ENCODE measurements at regions not wholly inside any gene's neighbourhood (a gene's known extent, or its start where the extent isn't known, plus 50 kb on each side); places are given as distances from the start of the nearest gene placed in this dataset.
"Not testable (repeated sequence)": the region's sequence is repeated elsewhere in the genome, so short reads cannot be mapped to it uniquely, and the experiment has no call there.

DNA sequence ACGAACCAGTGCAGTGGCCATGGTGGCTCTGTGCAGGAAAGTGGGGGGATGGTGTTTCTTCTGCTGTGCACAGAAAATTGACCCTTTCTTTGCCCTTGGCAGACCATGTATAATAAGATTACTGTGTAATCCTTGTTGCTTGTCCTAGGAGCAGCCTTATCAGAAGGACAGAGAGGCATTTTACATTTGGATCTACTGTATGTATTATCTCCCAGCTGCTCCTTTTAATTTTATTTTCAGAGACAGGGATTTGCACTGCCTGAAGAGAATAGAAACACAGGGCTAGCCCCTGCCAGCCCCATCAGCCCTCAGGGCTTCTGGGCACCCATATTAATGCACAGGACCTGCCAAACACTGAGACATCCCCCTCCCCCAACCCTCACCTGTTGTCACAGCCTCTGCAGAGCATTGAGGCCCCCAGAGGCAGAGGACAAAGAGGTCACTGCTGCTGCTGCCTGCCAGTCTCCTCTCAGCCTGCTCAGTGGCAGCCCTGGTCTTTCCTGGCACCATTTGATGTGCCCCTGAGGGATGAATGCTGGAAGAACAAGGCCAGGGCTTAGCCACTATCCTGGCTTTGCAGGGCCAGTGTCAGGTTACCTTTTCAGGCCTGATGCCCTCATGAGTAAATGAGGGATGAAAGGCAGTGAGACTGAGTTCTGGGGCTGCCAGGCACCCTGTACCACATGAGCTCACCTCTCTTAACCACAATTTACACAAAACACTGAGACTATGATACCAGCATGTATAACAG, 533.4 kb downstream of the NTRK3 start:
- peak; percentile 87 for DNase-seq

DNA sequence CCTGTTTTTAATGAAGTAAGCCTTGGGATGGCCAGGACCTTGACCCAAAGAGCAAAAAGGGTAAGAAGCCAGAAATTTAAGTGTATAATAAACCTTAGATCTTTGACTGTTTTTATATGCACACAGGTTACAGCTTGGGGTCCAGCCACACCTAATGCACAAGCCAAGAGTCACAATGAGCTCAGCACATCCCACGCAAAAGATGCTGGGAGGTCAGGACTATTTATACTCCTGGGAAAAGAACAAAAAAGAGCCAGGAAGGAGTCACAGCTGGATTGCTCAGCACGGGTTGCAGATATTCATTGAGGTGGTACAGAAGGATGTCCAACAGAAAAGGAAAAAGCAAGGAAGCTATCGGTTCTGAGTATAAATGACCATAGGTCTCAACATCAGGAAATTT, 536.3 kb downstream of the NTRK3 start:
- DNase-seq: no peak

DNA sequence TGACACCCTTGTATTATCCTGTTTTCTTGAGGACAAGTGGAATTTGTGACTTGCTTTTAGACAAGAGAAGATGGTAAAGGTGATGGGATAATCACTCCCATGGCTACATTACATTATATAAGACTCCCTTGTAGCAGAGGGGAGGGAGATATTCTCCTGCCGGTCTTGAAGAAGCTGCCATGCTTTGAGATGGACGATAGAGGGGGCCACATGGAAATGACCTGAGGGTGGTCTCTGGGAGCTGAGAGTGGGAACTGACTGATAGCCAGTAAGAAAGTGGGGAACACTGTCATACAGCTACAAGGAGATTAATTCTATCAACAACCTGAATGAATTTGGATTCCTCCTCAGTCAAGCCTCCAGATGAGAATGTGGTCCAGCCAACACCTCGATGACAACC, 540.1 kb downstream of the NTRK3 start:
- DNase-seq: no peak

DNA sequence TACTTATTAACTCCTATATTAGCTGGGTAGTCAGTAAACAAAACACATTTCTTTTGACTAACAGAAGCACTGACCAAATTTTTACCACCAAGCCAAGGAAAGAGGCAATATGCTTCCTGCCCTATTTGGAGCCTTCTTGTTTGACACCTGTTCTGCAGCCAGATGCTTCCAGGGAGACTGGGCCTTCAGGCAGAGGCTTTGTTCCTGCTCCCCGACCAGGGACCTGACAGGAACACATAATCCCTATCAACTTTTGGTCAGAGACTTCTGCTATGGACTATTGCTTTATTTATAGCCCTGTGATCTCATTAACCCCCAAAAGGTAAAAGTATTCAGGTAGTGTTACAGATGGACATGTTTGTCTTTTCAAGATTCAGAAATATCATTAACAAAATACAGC, 541.3 kb downstream of the NTRK3 start:
- no peak for DNase-seq

DNA sequence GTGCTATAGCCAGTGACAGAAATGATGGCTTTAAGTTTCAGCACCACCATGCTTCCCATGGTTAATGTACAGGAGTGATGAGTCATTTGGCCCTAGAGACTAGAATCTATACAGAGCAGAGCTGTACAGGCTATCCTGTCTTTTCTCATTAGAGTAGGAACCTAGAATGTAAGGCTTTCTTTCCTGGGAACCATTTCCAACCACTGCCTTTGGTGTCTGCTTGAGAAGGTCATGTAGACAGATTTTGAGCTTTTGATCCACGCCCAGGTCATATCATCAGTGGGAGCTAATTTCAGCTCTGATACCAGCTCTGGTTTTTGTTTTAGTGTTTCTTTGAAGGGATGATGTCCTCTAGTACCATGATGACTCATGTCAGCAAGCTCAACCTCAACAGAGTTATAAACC, 543.1 kb downstream of the NTRK3 start:
- no peak for DNase-seq

DNA sequence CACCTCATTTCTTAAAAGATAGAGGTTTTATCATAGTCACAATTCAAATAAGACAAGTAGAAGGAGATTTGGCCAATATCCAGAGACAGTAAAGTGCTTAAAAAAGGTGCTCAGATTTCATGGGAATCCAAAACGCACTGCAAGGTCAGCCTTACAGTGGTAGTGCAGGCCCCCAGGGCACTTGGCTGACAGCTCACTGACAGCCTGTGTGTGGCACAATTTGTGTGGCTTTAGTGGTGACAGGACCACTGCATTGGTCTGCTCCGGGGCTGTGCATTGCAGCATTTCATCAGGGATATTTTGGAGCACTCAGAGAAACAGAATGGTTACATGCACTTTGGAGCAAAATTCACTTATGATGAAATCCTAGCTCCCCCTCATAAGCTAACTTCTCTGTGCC, 544.3 kb downstream of the NTRK3 start:
- DNase-seq: no peak

DNA sequence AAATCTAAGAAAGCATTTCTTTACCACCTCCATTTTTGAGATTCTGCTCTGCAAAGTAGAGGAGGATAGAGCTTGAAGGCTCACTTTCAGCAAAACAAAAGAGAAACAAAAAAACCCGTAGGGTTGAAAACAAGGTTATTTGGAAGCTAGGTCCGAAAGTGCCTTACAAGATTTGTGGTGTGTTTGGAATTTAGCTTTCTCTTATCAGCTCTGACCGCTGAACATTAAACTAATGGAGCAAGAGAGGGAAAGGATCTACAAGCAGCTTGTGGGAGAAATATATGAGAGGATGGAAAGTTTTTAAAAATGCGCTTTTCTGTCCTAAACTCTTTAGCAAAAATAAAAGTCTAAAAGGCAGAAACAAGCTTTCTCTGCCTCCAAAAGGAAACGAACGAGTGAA, 545.5 kb downstream of the NTRK3 start:
- peak; percentile 57 for DNase-seq

DNA sequence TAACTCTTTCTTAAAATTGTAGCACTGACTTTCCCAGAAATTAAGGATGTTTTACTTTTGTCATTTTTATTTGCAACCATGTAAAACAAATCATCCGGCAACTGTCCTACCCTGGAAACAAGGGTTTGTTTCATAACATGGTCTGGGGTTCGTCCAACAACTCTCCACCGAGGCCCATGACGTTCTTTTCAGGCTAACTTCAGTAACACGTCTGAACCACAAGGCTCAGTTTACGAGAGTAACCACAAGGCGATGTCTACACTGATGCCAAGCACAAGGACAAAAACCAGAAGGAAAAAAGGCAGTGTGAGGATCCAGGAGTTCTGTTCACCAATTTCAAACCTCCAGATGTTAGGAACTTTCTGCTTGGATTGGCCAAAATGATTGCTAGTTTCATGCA, 546.1 kb downstream of the NTRK3 start:
- no peak for DNase-seq

DNA sequence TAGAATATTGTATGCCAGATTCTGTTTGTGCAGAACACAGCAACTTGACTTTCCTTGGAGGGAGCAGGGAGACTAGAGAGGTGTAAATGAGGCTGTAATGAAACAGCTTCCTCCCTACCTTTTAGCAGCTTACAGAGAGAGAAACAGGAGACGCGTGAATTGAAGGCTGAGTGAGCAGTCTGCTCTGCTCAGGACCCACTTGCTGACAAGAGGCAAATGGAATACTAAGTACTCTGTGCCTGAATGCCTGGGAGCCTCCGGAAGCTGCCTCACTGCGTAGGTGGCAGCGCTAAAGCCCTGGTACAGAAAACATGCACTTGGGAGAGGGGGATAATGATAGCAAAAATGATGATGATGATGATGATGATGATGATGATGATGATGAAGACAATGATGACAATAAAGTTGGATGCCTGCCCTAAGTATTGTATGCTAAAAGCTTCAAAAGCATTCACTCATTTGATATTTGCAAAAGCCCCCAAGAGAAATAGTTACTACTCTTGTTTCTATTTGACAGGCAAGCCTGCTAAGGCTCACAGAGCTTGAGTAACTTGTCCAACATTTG, 548.9 kb downstream of the NTRK3 start:
- no peak for DNase-seq

DNA sequence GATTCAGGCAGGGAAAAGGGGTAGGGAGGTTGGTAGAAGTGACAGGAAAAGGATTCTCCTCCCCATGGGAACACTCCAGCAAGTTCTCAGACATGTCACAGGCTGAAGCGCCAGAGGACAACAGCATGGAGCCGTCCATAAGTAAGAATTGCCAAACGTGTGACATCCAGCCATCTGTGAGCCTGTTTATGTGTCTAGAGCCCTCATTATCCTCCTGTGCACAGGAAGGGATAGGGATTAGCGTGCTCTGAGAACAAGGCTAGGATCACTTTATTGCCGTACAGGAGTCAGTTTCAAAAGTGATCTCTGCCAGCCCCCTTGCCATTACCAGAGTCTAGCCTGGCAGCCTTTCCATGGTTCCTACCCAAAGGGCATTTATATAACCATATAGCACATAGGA, 549.5 kb downstream of the NTRK3 start:
- no peak for DNase-seq

DNA sequence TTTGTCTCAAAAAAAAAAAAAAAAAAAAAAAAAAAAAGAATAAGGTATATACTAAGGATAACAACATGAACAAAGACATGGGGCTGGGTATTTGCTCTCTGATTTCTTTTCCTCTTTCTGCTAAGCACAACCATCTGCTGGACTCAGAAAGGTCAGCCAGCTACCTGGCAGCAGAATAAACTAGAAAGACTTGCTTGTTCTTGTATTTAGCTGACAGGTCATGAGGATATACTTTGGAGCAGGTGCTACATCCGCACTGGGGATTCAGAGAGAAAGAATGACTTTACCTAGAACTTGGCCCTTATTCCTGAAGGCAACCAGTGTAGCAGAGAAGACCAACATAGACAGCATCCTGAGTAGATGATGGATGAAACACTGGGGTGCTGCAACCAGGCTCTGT, 550.5 kb downstream of the NTRK3 start:
- DNase-seq: no peak

DNA sequence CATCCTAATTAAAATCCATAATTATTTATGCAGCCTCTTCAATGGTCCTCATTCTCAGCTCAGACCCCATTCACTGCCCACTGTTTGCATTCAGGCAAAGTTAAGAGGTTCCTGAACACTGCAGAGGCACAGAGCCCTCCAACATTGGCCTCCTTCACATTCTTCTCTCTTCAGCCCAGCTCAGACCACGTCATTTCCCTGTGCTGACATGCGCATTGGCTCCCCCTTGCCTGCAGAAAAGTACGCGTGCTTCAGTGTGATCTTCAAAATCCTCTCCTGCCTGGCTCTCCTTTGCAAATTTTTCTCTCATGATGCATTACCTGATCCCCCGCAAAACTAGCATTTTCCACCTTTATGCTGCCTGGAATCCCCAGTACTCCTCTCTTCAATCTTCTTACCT, 552.3 kb downstream of the NTRK3 start:
- no peak for DNase-seq

DNA sequence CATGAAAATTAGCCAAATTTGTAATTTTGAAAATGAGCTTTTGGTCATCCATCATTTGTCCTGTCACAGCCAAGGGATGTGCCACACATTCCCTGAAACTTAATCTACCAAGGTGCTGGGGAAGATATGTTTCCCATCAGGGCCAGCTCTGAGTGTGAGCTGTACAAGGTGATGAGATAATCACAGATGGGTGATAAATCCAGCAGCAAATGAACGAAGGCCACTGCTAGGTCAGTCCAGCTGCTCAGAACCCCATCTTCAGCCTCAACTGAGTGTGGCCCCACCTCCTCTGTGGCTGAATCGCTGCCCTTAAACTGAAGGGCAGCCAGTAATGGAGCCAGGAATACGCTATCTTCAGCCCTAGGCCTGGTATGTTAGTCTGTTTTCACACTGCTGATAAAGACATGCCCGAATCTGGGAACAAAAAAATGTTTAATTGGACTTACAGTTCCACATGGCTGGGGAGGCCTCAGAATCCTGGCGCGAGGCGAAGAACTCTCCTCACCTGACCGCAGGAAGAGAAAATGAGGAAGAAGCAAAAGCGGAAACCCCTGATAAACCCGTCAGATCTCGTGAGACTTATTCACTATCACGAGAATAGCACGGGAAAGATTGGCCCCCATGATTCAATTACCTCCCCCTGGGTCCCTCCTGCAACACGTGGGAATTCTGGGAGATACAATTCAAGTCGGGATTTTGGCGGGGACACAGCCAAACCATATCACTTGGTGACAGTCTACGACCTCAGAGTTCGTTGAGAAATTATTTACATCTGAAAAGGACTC, 553.0 kb downstream of the NTRK3 start:
- no peak for DNase-seq

DNA sequence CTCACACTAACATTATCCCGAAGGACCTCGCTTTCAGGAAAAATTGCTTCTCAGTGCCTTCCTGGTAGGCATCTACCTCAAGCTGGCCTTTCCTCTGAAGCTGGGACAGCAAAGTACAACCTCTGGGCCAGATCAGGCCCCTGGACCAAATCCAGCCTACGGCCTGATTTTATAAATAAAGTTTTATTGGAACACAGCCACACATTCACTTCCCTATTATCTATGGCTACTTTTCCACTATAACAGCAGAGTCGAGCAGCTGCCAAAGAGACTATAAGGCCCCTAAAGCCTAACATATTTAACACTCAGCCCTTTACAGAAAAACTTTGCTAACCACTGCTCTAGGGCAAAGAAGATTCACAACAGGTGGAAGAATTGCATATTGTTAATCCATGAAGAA, 554.3 kb downstream of the NTRK3 start:
- no peak for DNase-seq

DNA sequence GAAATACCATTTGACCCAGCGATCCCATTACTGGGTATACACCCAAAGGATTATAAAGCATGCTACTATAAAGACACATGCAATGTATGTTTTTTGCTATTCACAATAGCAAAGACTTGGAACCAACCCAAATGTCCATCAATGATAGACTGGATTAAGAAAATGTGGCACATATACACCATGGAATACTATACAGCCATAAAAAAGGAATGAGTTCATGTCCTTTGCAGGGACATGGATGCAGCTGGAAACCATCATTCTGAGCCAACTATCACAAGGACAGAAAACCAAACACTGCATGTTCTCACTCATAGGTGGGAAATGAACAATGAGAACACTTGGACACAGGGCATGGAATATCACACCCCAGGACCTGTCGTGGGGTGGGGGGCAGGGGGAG, 558.1 kb downstream of the NTRK3 start:
- not testable (repeated sequence) for DNase-seq

DNA sequence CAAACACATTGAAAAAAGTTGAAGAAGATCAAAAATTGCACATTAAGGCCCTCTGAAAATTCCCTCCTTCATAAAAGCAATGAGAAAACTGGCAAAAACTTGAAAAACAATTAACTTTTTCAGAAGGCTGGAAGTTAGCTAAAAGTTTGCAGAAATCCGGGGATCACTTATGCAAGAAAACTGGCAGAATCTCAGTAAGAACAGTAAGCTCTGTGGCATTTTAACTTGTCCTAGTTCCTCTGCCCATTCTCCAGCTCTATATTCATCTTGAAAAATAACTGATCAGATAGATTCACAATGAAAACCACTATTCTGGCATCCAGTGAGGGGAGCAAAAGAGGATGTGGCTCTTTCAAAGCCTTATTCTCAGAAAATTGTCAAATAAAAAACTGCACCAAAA, 566.8 kb downstream of the NTRK3 start:
- no peak for DNase-seq

DNA sequence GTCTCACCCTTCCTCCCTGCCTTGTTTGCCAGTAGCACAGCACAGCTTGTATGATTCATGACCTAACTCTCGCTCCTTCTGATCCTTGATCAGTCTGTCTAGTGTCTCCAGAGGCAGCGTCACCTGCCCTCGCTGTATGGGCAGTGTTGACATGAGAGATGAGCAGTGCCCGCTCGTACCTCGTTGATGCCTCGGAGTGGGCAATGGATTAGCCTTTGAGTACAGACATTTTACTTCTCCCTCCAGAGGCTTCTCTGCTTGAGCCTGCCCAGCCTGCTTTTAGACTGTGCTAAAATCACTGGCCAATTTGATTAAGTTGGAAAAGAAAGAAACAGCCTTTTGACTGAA, 569.0 kb downstream of the NTRK3 start:
- DNase-seq: no peak

DNA sequence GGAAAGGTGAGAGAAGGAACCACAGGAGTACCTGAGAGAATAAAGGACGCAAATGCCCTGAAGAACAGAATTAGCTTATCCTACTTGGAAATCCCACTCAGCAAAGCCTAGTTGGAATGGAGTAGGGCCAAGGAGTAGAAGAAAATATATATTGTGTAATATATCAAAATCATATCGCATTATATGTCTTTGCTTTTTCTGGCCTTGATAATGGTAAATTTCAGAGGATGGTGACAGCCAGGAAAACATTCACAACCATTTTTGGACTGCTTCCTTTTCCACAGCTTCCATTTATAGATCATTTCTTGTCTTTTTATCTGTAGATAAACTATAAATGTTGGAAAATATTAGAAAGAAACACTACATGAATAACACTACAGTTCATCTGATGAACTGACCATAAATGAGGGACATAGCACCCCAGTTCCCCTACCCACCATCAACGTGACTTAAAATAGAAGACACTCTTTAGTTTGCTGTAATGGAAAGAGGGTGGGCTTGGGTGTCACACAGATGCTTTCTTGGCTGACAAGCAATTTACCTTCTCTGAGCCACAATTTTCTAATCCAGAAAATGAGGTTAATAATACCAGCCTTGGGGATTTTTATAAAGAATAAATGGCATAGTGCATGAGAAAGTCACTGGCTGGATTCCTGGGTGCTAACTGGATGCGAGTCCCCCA, 569.6 kb downstream of the NTRK3 start:
- no peak for DNase-seq

DNA sequence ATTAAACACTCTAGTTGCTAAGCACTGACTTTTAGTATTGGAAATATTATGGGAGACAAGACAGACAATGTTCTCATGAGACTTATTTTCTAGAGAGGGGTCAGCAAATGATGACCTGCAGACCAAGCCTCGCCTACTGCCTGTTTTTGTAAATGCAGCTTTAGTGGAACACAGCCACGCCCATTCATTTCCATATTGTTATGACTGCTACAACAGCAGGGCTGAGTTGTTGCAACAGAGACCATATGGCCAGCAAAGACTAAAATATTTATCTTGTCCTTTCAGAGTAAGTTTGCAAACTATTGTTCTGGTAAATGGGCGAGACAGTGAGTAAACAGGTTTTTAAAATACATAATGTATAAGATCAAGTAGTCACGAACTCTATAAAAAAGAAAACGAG, 570.2 kb downstream of the NTRK3 start:
- no peak for DNase-seq

DNA sequence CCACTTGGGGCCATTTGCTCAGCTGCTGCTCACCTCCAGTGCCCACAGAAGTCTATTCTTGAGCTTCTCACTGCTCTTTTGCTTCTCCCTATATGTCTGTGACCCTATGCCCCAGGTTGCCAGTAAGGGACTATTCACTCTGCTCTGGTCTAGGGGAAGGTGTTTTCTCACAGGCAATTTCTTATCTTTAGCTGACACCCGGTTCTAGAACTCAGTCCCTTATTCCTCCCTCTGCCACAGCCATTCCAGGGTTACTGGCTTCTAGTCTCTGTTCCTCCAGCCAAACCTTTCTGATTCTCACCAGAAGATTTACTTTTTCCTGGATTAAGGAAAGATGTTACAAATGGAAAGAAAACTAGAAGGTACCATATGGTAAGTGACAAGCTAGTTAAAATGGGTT, 574.0 kb downstream of the NTRK3 start:
- no peak for DNase-seq

DNA sequence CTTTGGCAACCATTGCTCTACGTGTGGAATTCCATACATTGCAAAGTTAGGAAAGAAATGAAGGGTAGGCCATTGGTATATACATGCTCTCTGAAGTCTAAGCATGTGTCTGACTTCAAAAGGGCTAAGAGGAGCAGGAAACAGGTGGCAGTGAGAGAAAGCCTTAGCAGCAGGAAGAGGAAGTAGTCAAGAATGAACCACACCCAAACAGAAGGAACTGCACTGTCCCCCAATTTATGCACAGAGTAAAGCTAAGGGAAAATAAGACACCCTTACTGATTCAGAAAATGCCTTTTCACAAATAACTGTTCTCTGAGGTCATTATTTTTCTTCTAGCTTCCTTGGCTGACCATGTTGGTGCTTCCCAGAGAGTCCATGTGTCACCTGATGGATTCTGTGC, 575.4 kb downstream of the NTRK3 start:
- DNase-seq: no peak

DNA sequence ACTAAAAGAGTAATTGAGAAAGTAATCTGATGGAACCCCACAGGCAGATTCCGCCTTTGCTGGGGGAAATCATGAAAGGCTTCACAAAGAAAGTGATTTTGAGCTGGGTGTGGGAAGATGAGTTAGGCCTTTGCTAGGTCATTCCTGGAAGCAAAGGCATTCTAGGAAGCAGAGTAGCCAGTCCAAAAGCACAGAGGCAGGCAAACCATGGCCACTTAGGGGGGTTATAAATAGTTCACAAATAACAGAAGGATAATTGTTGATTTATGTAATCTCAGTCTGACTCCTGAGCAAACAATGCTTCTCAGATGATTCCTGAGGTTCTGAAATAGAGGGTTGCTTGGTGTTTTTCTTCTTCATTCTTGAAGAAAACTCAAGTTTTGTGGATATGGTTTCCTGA, 576.3 kb downstream of the NTRK3 start:
- no peak for DNase-seq

DNA sequence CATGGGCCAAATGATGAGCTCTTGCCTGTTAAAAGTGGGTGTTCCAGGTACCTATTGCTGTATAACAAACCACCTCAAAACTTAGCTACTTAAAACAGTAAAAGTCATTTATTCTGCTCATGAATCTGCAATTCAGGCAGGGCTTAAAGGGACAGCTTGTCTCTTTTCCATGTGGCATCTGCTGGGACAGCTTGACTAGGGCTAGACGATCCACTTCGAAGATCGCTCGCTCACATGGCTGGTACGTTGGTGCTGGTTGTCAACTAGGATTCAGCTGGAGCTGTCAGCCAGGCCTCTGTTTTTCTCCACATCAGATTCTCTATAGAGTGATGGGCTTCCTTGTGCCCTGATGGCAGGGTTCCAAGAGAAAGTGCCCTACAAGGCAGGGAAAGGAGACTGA, 581.3 kb downstream of the NTRK3 start:
- no peak for DNase-seq

All from NCI-H226 (cell line).